ENCODE measurements at regions not wholly inside any gene's neighbourhood (a gene's known extent, or its start where the extent isn't known, plus 50 kb on each side); places are given as distances from the start of the nearest gene placed in this dataset.

DNA sequence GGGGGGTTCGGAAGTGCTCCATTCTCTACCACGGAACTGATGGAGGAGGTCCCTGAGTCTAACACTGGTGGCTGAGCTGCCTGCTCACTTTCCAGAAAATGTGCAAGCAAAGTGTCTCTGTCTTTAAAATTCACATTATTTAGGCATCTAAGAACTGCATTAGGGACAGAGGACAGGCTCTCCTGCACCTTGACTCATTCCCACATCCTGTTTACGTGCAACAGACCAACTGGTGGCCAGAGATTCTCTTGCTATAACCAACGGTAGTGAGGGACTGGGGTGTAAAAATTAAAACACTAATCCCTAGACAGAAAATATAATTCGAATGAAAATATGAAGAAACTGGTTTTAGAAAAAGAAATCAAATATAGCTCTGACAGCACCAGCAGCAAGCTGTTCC is 320.9 kb downstream of the IRX2 start:
- TF ChIP-seq JUN (IDR thresholded peaks at IDR 0.05; ENCODE audit: low read depth, low read length): no peak
- no peak for TF ChIP-seq SIN3A (conservative IDR thresholded peaks at IDR 0.05 in 1 of 2, IDR thresholded peaks at IDR 0.05 in 1 of 2; ENCODE audit: low read depth in 1 of 2, low read length in 2 of 2)
- TF ChIP-seq EZH2 (IDR thresholded peaks at IDR 0.05; ENCODE audit: low read depth, low read length, severe bottlenecking): no peak
- no peak for TF ChIP-seq PHF8 (conservative IDR thresholded peaks at IDR 0.05; ENCODE audit: low read depth, low read length)
- TF ChIP-seq, protein P1, sequence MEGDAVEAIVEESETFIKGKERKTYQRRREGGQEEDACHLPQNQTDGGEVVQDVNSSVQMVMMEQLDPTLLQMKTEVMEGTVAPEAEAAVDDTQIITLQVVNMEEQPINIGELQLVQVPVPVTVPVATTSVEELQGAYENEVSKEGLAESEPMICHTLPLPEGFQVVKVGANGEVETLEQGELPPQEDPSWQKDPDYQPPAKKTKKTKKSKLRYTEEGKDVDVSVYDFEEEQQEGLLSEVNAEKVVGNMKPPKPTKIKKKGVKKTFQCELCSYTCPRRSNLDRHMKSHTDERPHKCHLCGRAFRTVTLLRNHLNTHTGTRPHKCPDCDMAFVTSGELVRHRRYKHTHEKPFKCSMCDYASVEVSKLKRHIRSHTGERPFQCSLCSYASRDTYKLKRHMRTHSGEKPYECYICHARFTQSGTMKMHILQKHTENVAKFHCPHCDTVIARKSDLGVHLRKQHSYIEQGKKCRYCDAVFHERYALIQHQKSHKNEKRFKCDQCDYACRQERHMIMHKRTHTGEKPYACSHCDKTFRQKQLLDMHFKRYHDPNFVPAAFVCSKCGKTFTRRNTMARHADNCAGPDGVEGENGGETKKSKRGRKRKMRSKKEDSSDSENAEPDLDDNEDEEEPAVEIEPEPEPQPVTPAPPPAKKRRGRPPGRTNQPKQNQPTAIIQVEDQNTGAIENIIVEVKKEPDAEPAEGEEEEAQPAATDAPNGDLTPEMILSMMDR (IDR thresholded peaks at IDR 0.05; ENCODE audit: control extremely low read depth in 1 of 3, insufficient read depth in 1 of 3, low read depth in 1 of 3, low read length in 3 of 3): no peak
- no peak for TF ChIP-seq CHD2 (IDR thresholded peaks at IDR 0.05; ENCODE audit: low read length)
- no peak for TF ChIP-seq KDM1A (IDR thresholded peaks at IDR 0.05; ENCODE audit: borderline replicate concordance, low read length)
- TF ChIP-seq TCF12 (IDR thresholded peaks at IDR 0.05; ENCODE audit: low read depth, low read length): no peak
- TF ChIP-seq ZNF274 (IDR thresholded peaks at IDR 0.05; ENCODE audit: borderline replicate concordance, extremely low read depth, low read length): no peak
- no peak for TF ChIP-seq CEBPB (IDR thresholded peaks at IDR 0.05; ENCODE audit: low read depth, low read length)
- no peak for TF ChIP-seq RAD21 (IDR thresholded peaks at IDR 0.05 in 1 of 2, conservative IDR thresholded peaks at IDR 0.05 in 1 of 2; ENCODE audit: low read depth in 2 of 2, low read length in 2 of 2)
- TF ChIP-seq, protein P2, sequence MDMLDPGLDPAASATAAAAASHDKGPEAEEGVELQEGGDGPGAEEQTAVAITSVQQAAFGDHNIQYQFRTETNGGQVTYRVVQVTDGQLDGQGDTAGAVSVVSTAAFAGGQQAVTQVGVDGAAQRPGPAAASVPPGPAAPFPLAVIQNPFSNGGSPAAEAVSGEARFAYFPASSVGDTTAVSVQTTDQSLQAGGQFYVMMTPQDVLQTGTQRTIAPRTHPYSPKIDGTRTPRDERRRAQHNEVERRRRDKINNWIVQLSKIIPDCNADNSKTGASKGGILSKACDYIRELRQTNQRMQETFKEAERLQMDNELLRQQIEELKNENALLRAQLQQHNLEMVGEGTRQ (IDR thresholded peaks at IDR 0.05; ENCODE audit: low read length): no peak
- TF ChIP-seq TBP (IDR thresholded peaks at IDR 0.05; ENCODE audit: low read depth, low read length): no peak
- no peak for TF ChIP-seq CREB1 (IDR thresholded peaks at IDR 0.05)

All from H1 (cell line).